Chondrocyte (in vitro differentiated cells): ENCODE measurements at regions not wholly inside any gene's neighbourhood (a gene's known extent, or its start where the extent isn't known, plus 50 kb on each side); places are given as distances from the start of the nearest gene placed in this dataset.

Source experiments
- DNase-seq: peaks from one replicate; pipeline ENCODE4 v3.0.0; 2021; ENCODE audit warnings: mixed read lengths, low spot score
- H3K27ac Mint-ChIP-seq: one replicate; pipeline ENCODE4 v1.8.0; 2021; ENCODE audit warnings: mild to moderate bottlenecking, moderate library complexity, mixed read lengths; ENCODE audit not compliant: unreplicated experiment
- H3K27me3 Mint-ChIP-seq: 2 replicates; pipeline ENCODE4 v1.8.0; 2021; ENCODE audit warnings: low read depth, mixed read lengths
- H3K36me3 Mint-ChIP-seq: 2 replicates; pipeline ENCODE4 v1.8.0; 2021; ENCODE audit warnings: low read depth, mixed read lengths
- H3K4me1 Mint-ChIP-seq: 2 replicates; pipeline ENCODE4 v1.8.0; 2021; ENCODE audit warnings: low read depth, mild to moderate bottlenecking, mixed read lengths
- H3K4me3 Mint-ChIP-seq: one replicate; pipeline ENCODE4 v1.8.0; 2021; ENCODE audit warnings: mild to moderate bottlenecking, moderate library complexity, mixed read lengths; ENCODE audit not compliant: unreplicated experiment
- H3K9me3 Mint-ChIP-seq: 2 replicates; pipeline ENCODE4 v1.8.0; 2021; ENCODE audit warnings: low read depth, mixed read lengths
- TF ChIP-seq, protein P1 (sequence below): fragments of 200-600 bp; sonication (generic); IDR thresholded peaks from 2 replicates; pipeline ENCODE4 v1.5.0; 2021; ENCODE audit warnings: antibody characterized with exemption, mild to moderate bottlenecking, moderate library complexity

DNA sequence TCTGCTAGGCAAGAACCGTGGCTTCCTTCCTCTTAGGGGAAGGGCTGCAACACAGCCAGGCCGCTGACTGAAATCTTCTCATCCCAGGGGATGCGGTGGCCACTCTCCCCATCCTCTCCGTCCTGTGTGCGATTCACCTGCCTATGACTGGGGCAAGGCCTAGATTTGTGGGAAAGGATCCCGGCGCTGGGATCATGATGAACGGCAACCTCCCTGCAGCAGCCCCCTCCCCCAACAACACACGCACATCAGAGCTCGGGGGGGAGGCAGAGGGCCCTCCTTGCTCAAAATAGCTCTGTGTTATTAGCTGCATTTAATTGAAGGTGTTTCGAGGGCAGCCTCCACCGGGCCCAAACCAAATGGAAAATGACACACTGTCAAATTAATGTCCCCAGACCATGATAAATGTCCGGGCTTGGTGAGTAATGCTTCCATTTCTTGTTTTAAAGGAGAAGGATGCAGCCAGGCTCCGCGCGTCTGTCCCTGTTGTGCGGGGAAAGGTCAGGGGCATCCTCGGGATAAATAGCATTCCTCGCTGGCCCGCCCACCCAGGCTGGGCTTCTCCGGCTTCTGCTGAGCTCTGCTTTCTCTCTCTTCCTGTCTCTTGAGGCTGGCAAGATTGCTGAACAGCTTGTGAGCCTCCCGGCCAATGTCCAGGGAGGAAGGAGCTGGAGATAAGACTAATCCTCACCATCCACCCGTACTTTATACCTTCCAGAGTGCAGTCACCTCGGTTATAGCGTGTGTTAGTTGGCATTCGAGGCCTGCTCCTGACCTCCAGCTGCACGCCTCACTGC, 56.4 kb upstream of the TLE3 start:
- TF ChIP-seq, protein P1, sequence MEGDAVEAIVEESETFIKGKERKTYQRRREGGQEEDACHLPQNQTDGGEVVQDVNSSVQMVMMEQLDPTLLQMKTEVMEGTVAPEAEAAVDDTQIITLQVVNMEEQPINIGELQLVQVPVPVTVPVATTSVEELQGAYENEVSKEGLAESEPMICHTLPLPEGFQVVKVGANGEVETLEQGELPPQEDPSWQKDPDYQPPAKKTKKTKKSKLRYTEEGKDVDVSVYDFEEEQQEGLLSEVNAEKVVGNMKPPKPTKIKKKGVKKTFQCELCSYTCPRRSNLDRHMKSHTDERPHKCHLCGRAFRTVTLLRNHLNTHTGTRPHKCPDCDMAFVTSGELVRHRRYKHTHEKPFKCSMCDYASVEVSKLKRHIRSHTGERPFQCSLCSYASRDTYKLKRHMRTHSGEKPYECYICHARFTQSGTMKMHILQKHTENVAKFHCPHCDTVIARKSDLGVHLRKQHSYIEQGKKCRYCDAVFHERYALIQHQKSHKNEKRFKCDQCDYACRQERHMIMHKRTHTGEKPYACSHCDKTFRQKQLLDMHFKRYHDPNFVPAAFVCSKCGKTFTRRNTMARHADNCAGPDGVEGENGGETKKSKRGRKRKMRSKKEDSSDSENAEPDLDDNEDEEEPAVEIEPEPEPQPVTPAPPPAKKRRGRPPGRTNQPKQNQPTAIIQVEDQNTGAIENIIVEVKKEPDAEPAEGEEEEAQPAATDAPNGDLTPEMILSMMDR: no peak
- Mint-ChIP-seq H3K4me1 (peaks cover 63% of the 10 kb centered on the region), H3K27me3 (peaks cover 5% of the 10 kb centered on the region)

DNA sequence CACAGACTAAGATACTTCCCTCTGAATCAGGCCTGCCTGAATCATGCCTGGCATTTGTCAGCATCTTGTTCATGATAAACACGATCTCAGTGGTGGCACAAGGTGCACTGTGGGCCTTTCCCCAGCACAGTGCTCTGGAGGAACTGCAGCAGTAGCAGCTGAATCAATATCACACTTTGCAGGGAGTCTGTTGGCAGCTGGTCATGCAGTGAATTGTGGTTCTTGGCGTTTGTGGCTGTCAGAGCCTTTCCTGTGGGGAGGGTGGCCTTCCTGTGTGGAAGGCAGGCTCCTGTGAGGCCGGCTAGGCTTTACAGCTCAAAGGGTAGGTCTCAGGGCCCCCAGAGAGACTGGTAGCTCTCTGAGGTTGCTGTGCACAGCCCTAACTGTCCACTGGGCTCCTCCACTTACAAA, 54.4 kb upstream of the TLE3 start:
- H3K4me3 Mint-ChIP-seq: no peak overlapping the region
- TF ChIP-seq, protein P1: no peak
- peaks cover 5% of the 10 kb centered on the region for H3K9me3 Mint-ChIP-seq
- DNase-seq: no peak
- peaks cover 3% of the 10 kb centered on the region for H3K27me3 Mint-ChIP-seq
- H3K27ac Mint-ChIP-seq: peak overlapping the region; percentile 52
- H3K36me3 Mint-ChIP-seq: no peaks in the 10 kb centered on the region
- H3K4me1 Mint-ChIP-seq: peaks cover 73% of the 10 kb centered on the region

More for the DNA sequence above, 56.4 kb upstream of the TLE3 start:
- peaks cover 3% of the 10 kb centered on the region for H3K9me3 Mint-ChIP-seq
- H3K36me3 Mint-ChIP-seq: no peaks in the 10 kb centered on the region
- no peak for DNase-seq
- no peak overlapping the region for H3K27ac Mint-ChIP-seq
- H3K4me3 Mint-ChIP-seq: no peak overlapping the region

DNA sequence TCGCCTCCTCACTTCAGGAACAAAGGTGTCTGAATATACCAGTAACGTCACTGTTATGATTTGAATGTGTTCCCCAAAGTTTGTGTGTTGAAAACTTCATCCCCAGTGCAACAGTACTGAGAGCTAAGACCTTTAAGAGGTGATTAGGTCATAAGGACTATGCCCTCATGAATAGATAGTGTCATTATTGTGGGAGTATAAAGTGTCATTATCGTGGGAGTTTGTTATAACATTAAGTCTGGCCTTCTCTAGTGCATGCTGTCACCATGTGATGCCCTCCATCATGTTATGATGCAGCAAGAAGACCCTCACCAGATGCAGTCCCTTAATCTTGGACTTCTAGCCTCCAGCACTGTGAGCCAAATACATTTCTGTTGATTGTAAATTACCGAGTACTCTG, 53.7 kb upstream of the TLE3 start:
- Mint-ChIP-seq H3K4me3 (no peak overlapping the region), H3K27me3 (peaks cover 3% of the 10 kb centered on the region), H3K4me1 (peaks cover 73% of the 10 kb centered on the region), H3K36me3 (no peaks in the 10 kb centered on the region), H3K27ac (no peak overlapping the region), H3K9me3 (peaks cover 5% of the 10 kb centered on the region)
- DNase-seq: no peak
- TF ChIP-seq, protein P1: no peak

DNA sequence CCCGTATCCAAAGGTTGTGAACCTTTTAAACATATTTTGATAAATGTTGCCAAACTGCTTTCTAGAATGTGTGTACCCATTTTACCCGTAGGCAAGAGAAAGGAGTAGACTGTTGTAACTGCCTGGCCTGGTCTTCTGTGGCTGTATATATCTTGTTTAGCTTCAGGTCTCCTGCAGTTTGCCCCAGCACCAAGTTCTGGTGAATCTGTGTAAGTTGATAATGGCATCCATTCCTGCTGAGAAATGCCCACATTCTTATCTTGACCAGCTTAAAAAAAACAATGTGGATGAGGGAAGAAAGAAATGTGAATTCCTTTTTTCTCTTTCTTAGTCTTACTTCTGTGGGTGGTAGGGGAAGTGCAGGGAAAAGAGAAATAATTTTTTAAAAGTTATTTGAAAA, 53.3 kb upstream of the TLE3 start:
- peaks cover 70% of the 10 kb centered on the region for H3K4me1 Mint-ChIP-seq
- TF ChIP-seq, protein P1: no peak
- H3K27me3 Mint-ChIP-seq: peaks cover 3% of the 10 kb centered on the region
- no peak for DNase-seq
- no peak overlapping the region for H3K27ac Mint-ChIP-seq
- H3K4me3 Mint-ChIP-seq: no peak overlapping the region
- no peaks in the 10 kb centered on the region for H3K36me3 Mint-ChIP-seq
- H3K9me3 Mint-ChIP-seq: peaks cover 5% of the 10 kb centered on the region

DNA sequence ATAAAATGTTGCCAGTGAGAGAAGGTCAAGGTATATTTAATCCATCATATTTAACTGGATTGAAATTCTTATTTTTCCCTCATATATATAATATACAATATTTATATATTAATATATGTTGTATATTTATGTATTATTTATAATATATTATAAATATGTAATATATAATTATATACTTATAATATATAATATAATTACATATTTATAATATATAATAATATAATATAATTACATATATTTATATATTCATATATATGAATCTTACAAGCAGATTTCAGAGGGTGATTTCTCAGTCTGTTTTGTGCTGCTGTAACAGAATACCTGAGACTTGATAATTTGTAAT, 52.7 kb upstream of the TLE3 start:
- no peak for DNase-seq
- TF ChIP-seq, protein P1: no peak
- Mint-ChIP-seq H3K27me3 (peaks cover 3% of the 10 kb centered on the region), H3K36me3 (no peaks in the 10 kb centered on the region), H3K4me3 (no peak overlapping the region), H3K27ac (no peak overlapping the region), H3K4me1 (peaks cover 70% of the 10 kb centered on the region), H3K9me3 (peaks cover 5% of the 10 kb centered on the region)
